Bronchial epithelial cell (primary cell): ENCODE measurements at regions not wholly inside any gene's neighbourhood (a gene's known extent, or its start where the extent isn't known, plus 50 kb on each side); places are given as distances from the start of the nearest gene placed in this dataset.

Experiments
- DNase-seq: peaks from one replicate; pipeline ENCODE4 v3.0.0-alpha.2; 2010; ENCODE audit warnings: low read depth
- FAIRE-seq: peaks from 2 replicates; lab custom pipeline; 2011; peaks lifted over from hg19 to GRCh38; lab: Jason Lieb, UNC
- H3K27me3 ChIP-seq: 2 replicates; pipeline ENCODE4 v1.5.1; 2011; ENCODE audit warnings: low read length; ENCODE audit not compliant: control insufficient read depth, insufficient read depth
- H3K36me3 ChIP-seq: 2 replicates; pipeline ENCODE4 v1.5.1; 2011; ENCODE audit warnings: low read length; ENCODE audit not compliant: control insufficient read depth, insufficient read depth
- H3K4me3 ChIP-seq: 2 replicates; pipeline ENCODE4 v1.5.1; 2011; ENCODE audit warnings: mild to moderate bottlenecking, low read depth, low read length, control low read depth
- CTCF ChIP-seq: IDR thresholded peaks from 2 replicates; pipeline ENCODE4 v1.5.1; 2011; ENCODE audit warnings: mild to moderate bottlenecking, moderate library complexity, low read length, control low read depth, inconsistent platforms; ENCODE audit not compliant: insufficient read depth, severe bottlenecking

GRCh38 chr4:164428561-164428960 is 325.4 kb upstream of the SMIM31 start:
- FAIRE-seq (no peak), DNase-seq (peak; percentile 81)
- no peak for TF ChIP-seq CTCF
- Histone ChIP-seq H3K36me3 (no peaks in the 10 kb centered on the region), H3K27me3 (no peaks in the 10 kb centered on the region), H3K4me3 (no peak overlapping the region)

GRCh38 chr4:164438321-164438720 is 315.6 kb upstream of the SMIM31 start:
- Histone ChIP-seq H3K4me3 (no peak overlapping the region), H3K36me3 (no peaks in the 10 kb centered on the region), H3K27me3 (no peaks in the 10 kb centered on the region)
- no peak for FAIRE-seq
- DNase-seq = peak; percentile 73
- no peak for TF ChIP-seq CTCF

- FAIRE-seq (no peak), DNase-seq (no peak)
- H3K36me3 ChIP-seq = no peaks in the 10 kb centered on the region
- no peaks in the 10 kb centered on the region for H3K27me3 ChIP-seq
- H3K4me3 ChIP-seq = no peak overlapping the region
- TF ChIP-seq CTCF = no peak
These were observed 314.9 kb upstream of the SMIM31 start for GRCh38 chr4:164439037-164439436.

GRCh38 chr4:164440199-164440598 is 313.7 kb upstream of the SMIM31 start:
- H3K27me3 ChIP-seq = no peaks in the 10 kb centered on the region
- TF ChIP-seq CTCF = no peak
- H3K4me3 ChIP-seq = no peak overlapping the region
- H3K36me3 ChIP-seq = no peaks in the 10 kb centered on the region
- FAIRE-seq (no peak), DNase-seq (peak; percentile 98)

GRCh38 chr4:164441109-164441508 is 312.8 kb upstream of the SMIM31 start:
- DNase-seq = no peak
- Histone ChIP-seq H3K36me3 (no peaks in the 10 kb centered on the region), H3K27me3 (no peaks in the 10 kb centered on the region), H3K4me3 (no peak overlapping the region)
- TF ChIP-seq CTCF = no peak
- no peak for FAIRE-seq

GRCh38 chr4:164442180-164442579 is 311.8 kb upstream of the SMIM31 start:
- H3K4me3 ChIP-seq = no peak overlapping the region
- no peaks in the 10 kb centered on the region for H3K36me3 ChIP-seq
- FAIRE-seq (no peak), DNase-seq (peak; percentile 92)
- no peak for TF ChIP-seq CTCF
- H3K27me3 ChIP-seq = no peaks in the 10 kb centered on the region
